ENCODE measurements at regions not wholly inside any gene's neighbourhood (a gene's known extent, or its start where the extent isn't known, plus 50 kb on each side); places are given as distances from the start of the nearest gene placed in this dataset.

GRCh38 chr21:16215663-16216183, 485.9 kb downstream of the USP25 start:
- no peak for TF ChIP-seq EZH2 (IDR thresholded peaks at IDR 0.05; ENCODE audit: borderline replicate concordance, low read depth, low read length, poor library complexity, severe bottlenecking)
- TF ChIP-seq CTCF (conservative IDR thresholded peaks at IDR 0.05; ENCODE audit: low read depth, low read length), result no peak

Data from A673 (cell line).